ENCODE measurements at regions not wholly inside any gene's neighbourhood (a gene's known extent, or its start where the extent isn't known, plus 50 kb on each side); places are given as distances from the start of the nearest gene placed in this dataset.

- H3K36me3 Mint-ChIP-seq (ENCODE audit: insufficient read depth in 1 of 3, low read depth in 3 of 3) = no peaks in the 10 kb centered on the region
- no peak overlapping the region for H3K4me3 Mint-ChIP-seq
These were observed 660.4 kb downstream of the TFAP2A start for GRCh38 chr6:9754515-9754914.

More at GRCh38 chr6:9754515-9754914, 660.4 kb downstream of the TFAP2A start:
- Histone ChIP-seq H4K20me1 (ENCODE audit: control insufficient read depth, insufficient read depth, insufficient read length) (no peaks in the 10 kb centered on the region), H3K9me3 (ENCODE audit: control insufficient read depth, low read depth, low read length) (no peaks in the 10 kb centered on the region), H3K79me1 (ENCODE audit: insufficient read depth, low read depth, low read length, poor library complexity, severe bottlenecking) (no peaks in the 10 kb centered on the region), H2BK15ac (ENCODE audit: low read depth, low read length) (no peak overlapping the region), H3K23ac (ENCODE audit: insufficient read length, low read depth, low read length) (no peak overlapping the region), H3K79me2 (ENCODE audit: insufficient read depth, low read length) (no peaks in the 10 kb centered on the region), H2BK12ac (ENCODE audit: insufficient read length, low read depth, low read length) (no peak overlapping the region), H3T11ph (ENCODE audit: low read length) (no peak overlapping the region), H4K5ac (ENCODE audit: insufficient read length, low read depth, low read length) (no peak overlapping the region), H3K14ac (ENCODE audit: insufficient read depth, low read length) (no peak overlapping the region), H3K9ac (ENCODE audit: extremely low read depth, insufficient read length, low read length) (no peak overlapping the region), H4K8ac (replicated peaks; ENCODE audit: insufficient read length, low read depth, low read length) (no peak overlapping the region), H3K4me2 (ENCODE audit: insufficient read depth, insufficient read length, low read length) (no peak overlapping the region), H3K56ac (ENCODE audit: insufficient read length, low read depth, low read length) (no peak overlapping the region), H2BK20ac (ENCODE audit: low read depth, low read length, poor library complexity, severe bottlenecking) (no peak overlapping the region), H3K4me1 (ENCODE audit: insufficient read depth, low read length) (no peaks in the 10 kb centered on the region), H3K4ac (ENCODE audit: low read depth, low read length) (no peak overlapping the region), H3K18ac (ENCODE audit: insufficient read length, low read depth, low read length) (no peak overlapping the region), H3K23me2 (ENCODE audit: insufficient read length, low read depth, low read length, poor library complexity, severe bottlenecking) (no peaks in the 10 kb centered on the region), H3K27me3 (ENCODE audit: insufficient read depth, low read length) (no peaks in the 10 kb centered on the region), H4K91ac (ENCODE audit: insufficient read length, low read depth, low read length) (no peak overlapping the region), H2AFZ (ENCODE audit: low read length) (no peak overlapping the region), H2AK5ac (ENCODE audit: insufficient read length, low read length) (no peak overlapping the region), H2BK5ac (ENCODE audit: insufficient read length, low read length) (no peak overlapping the region), H2BK120ac (ENCODE audit: low read depth, low read length, poor library complexity, severe bottlenecking) (no peak overlapping the region), H3K27ac (ENCODE audit: insufficient read length, low read depth, low read length) (no peak overlapping the region)
- no peaks in the 10 kb centered on the region for H3K9me3 Mint-ChIP-seq
- no peaks in the 10 kb centered on the region for H3K27me3 Mint-ChIP-seq (ENCODE audit: low read depth)
- TF ChIP-seq CTCF (conservative IDR thresholded peaks at IDR 0.05) = no peak
- H3K27ac Mint-ChIP-seq = no peak overlapping the region
- no peak for DNase-seq
- H3K4me1 Mint-ChIP-seq = no peaks in the 10 kb centered on the region
- WGBS (ENCODE audit: extremely low coverage, insufficient read length, low lambda C conversion rate) = no CpG with 5 or more reads among the region's 5 CpGs

All from H9 (cell line).